Right lobe of liver (tissue), 6 donors: ENCODE measurements at regions not wholly inside any gene's neighbourhood (a gene's known extent, or its start where the extent isn't known, plus 50 kb on each side); places are given as distances from the start of the nearest gene placed in this dataset.

Source experiments
- ATAC-seq, 4 donors: fragments of 200-7000 bp; cut with Tn5 transposase; one replicate each; pipeline ENCODE4 v1.9.1; 2020; ENCODE audit warnings: mild to moderate bottlenecking in 4 of 4, moderate library complexity in 4 of 4
- DNase-seq, 3 donors: peaks; one replicate each; pipeline ENCODE4 v3.0.0-alpha.2; 2020
- H3K27ac ChIP-seq, 3 donors: fragments of 200-600 bp; one replicate each; pipeline ENCODE4 v1.8.0; 2022
- H3K27me3 ChIP-seq, 2 donors: fragments of 200-600 bp; one replicate each; pipeline ENCODE4 v1.8.0; 2022
- H3K36me3 ChIP-seq, 4 donors: fragments of 200-600 bp; sonication (generic) in 1 of 4; one replicate each; pipeline versions ENCODE4 v1.5.1 to v1.8.0; 2017 to 2022; ENCODE audit warnings: control low read depth in 1 of 4
- H3K4me1 ChIP-seq, 4 donors: fragments of 200-600 bp; sonication (generic) in 1 of 4; one replicate each; pipeline versions ENCODE4 v1.5.1 to v1.8.0; 2017 to 2022; ENCODE audit warnings: control low read depth in 1 of 4
- H3K4me3 ChIP-seq, 3 donors: fragments of 200-600 bp; one replicate each; pipeline ENCODE4 v1.8.0; 2022
- H3K9me3 ChIP-seq, 4 donors: fragments of 200-600 bp; sonication (generic) in 1 of 4; one replicate each; pipeline versions ENCODE4 v1.5.1 to v1.8.0; 2017 to 2022; ENCODE audit warnings: control low read depth in 1 of 4
- CTCF ChIP-seq, 4 donors: fragments of 200-600 bp in 3 of 4; fragments of 450-650 bp in 1 of 4; IDR thresholded peaks; one replicate each; pipeline versions ENCODE4 v1.5.1 to v1.8.0; 2016 to 2022; ENCODE audit warnings: antibody characterized with exemption in 4 of 4, mild to moderate bottlenecking in 2 of 4
- POLR2A ChIP-seq: fragments of 450-650 bp; IDR thresholded peaks from one replicate; pipeline ENCODE4 v1.6.1; 2017; ENCODE audit warnings: antibody characterized with exemption, mild to moderate bottlenecking
- WGBS: methylation state at CpG from one replicate; pipeline ENCODE4 v1.1.6; 2018; ENCODE audit warnings: low coverage, low lambda C conversion rate; ENCODE audit not compliant: insufficient coverage; ENCODE audit errors: missing lambda C conversion rate; 5-methylcytosine and 5-hydroxymethylcytosine counted together
- intact Hi-C, 2 donors: fragments of 100-400 bp; cut with DNase I; formaldehyde crosslinking; loops; one replicate each; pipeline versions ENCODE4 v1.11.2 to v1.14.1; 2022
- donor health status: DM: no; HTN: yes; CAD: no.
- donor health status: DM: no; HTN: no; CAD: no.
- donor health status: DM: no; HTN: no; CAD: no.
- donor health status: DM: no; HTN: yes; CAD: no.
- donor health status: DM: no; HTN: yes; CAD: no.

GRCh38 chr5:143934821-143935220 is 122.9 kb downstream of the HMHB1 start:
- TF ChIP-seq CTCF (IDR thresholded peaks at IDR 0.05) (no peak), POLR2A (no peak)
- Histone ChIP-seq H3K27me3 (no peaks in the 10 kb centered on the region), H3K4me1 (no peaks in the 10 kb centered on the region), H3K9me3 (no peaks in the 10 kb centered on the region), H3K4me3 (no peak overlapping the region), H3K36me3 (no peaks in the 10 kb centered on the region), H3K27ac (no peak overlapping the region)
- WGBS: 36% methylated on average over 2 of the region's 2 CpGs
- intact Hi-C loops: no loop called here
- ATAC-seq: no peak
- no peak for DNase-seq

GRCh38 chr5:143938230-143938629 is 126.3 kb downstream of the HMHB1 start:
- no peaks in the 10 kb centered on the region for H3K36me3 ChIP-seq
- no peak overlapping the region for H3K27ac ChIP-seq
- intact Hi-C loops: no loop called here
- DNase-seq (no peak), ATAC-seq (no peak)
- no peak overlapping the region for H3K4me3 ChIP-seq
- no peaks in the 10 kb centered on the region for H3K9me3 ChIP-seq
- TF ChIP-seq CTCF (IDR thresholded peaks at IDR 0.05) (no peak), POLR2A (no peak)
- no peaks in the 10 kb centered on the region for H3K4me1 ChIP-seq
- no peaks in the 10 kb centered on the region for H3K27me3 ChIP-seq

GRCh38 chr5:143946837-143947236 is 134.9 kb downstream of the HMHB1 start:
- WGBS: 57% methylated on average over 1 of the region's 1 CpG
- Histone ChIP-seq H3K4me1 (no peaks in the 10 kb centered on the region), H3K36me3 (no peaks in the 10 kb centered on the region), H3K4me3 (no peak overlapping the region), H3K9me3 (no peaks in the 10 kb centered on the region), H3K27me3 (no peaks in the 10 kb centered on the region), H3K27ac (no peak overlapping the region)
- ATAC-seq: no peak
- DNase-seq: no peak
- TF ChIP-seq POLR2A (no peak), CTCF (IDR thresholded peaks at IDR 0.05) (no peak)
- intact Hi-C loops: no loop called here

GRCh38 chr5:143947313-143947712 is 135.4 kb downstream of the HMHB1 start:
- WGBS: 39% methylated on average over 2 of the region's 2 CpGs
- no peak for ATAC-seq

More at GRCh38 chr5:143947313-143947712, 135.4 kb downstream of the HMHB1 start:
- no peaks in the 10 kb centered on the region for H3K9me3 ChIP-seq
- no peaks in the 10 kb centered on the region for H3K36me3 ChIP-seq
- no peak for TF ChIP-seq CTCF (IDR thresholded peaks at IDR 0.05)
- TF ChIP-seq POLR2A: no peak
- no peak overlapping the region for H3K4me3 ChIP-seq
- no peak overlapping the region for H3K27ac ChIP-seq
- no peak for DNase-seq
- no peaks in the 10 kb centered on the region for H3K27me3 ChIP-seq
- intact Hi-C loops: no loop called here
- H3K4me1 ChIP-seq: no peaks in the 10 kb centered on the region
